DMS153 treated with DMSO at 0.1 percent for 48 hours (cell line): ENCODE measurements at regions not wholly inside any gene's neighbourhood (a gene's known extent, or its start where the extent isn't known, plus 50 kb on each side); places are given as distances from the start of the nearest gene placed in this dataset.
"Not testable (repeated sequence)": the region's sequence is repeated elsewhere in the genome, so short reads cannot be mapped to it uniquely, and the experiment has no call there.

Source experiments
- DNase-seq: peaks from one replicate; lab custom pipeline; 2025; ENCODE audit not compliant: unreplicated experiment; lab: John Stamatoyannopoulos, UW

DNA sequence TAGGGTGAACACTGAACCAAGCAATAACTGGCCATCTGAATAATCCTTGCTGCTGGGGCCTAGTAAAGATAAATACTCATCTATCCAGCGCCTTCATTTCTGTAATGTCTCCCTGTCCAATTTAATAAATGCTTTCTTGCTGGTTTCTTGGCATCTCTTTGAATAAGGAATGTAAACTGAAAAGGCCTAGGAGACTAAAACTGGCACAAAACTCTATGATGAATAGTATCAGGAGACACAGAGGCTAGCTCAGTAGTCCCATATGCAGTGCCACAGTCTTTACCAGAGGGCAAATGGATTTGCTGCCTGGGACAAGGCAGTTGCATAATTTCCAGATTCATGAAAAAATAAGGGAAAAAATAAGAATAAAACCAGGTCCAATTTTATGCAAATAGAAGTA is 324.4 kb downstream of the CENPW start:
- DNase-seq, result no peak

DNA sequence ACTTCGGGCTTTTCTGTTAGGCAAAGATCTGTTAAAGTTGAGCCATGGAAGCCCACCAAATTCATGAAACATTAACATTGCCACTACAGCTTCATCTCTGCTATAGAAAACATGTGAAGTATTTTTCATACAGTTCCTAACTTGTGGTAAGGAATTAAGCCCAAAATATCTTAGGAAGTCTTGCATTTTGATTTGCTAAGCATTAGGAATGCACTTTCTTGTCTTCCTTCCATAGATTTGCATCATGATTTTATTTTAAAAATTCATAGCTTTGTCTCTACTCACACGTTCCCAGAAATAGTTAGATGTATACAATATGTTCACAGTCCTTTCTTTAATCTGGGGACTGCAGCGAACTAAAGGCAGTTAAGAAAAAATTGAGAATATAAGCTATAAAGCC is 325.6 kb downstream of the CENPW start:
- no peak for DNase-seq

DNA sequence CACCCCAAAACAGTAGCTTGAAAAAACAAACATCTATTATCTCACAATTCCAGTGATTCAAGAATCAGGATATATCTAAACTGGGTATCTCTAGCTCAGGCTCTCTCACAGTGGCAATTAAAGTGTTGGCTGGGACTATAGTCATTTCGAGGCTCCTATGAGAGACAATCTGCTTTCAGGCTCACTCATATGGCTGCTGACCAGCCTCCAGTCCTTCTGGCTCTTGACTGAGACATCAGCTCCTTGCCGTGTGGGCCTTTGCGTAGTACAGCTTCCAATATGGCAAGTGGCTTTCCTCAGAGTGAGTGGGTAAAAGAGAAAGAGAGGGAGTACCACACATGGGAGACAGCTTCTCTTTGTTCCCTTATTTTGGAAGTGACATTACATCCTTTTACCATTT is 327.2 kb downstream of the CENPW start:
- no peak for DNase-seq

DNA sequence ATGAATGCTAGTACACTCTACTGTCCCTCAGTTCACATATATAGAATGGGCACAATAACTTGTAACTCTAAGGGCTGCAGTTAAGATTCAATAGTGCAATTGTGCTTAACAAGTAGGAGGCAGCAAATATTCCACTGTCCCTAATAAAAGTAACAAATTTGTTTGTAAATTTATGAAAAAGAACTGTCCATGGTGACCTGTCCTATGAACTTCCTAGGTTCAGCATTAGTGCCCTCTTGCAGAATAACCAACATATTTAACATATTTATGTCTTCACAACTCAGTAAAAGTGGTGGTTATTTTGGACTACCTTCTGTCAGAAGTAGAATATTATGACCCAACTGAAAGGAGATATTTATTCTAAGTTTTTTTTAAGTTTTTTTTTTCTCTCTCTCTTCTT is 327.8 kb downstream of the CENPW start:
- no peak for DNase-seq

DNA sequence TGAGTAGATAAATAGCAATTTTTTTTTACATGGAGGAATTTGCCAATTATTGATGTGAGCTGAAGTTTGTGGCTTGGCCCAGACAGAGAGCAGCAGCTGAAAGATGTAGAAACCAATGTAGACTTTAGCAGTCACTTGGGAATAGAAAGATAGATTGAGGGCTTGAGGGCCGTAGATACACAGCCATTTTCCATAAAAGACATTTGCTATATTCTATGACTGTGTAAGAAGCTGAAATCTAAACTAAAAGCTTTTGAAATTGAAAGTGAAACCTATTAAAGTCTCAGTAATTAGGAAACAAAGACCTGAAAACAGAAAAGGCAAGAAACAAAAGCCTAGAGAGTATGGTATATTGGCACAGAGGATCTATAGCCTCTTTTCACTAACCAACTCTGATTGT is 332.7 kb downstream of the CENPW start:
- DNase-seq, result no peak

DNA sequence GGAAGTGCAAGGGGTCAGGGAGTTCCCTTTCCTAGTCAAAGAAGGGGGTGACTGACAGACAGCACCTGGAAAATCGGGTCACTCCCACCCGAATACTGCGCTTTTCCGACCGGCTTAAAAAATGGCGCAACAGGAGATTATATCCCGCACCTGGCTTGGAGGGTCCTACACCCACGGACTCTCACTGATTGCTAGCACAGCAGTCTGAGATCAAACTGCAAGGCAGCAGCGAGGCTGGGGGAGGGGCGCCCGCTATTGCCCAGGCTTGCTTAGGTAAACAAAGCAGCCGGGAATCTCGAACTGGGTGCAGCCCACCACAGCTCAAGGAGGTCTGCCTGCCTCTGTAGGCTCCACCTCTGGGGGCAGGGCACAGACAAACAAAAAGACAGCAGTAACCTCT is 333.8 kb downstream of the CENPW start:
- not testable (repeated sequence) for DNase-seq

DNA sequence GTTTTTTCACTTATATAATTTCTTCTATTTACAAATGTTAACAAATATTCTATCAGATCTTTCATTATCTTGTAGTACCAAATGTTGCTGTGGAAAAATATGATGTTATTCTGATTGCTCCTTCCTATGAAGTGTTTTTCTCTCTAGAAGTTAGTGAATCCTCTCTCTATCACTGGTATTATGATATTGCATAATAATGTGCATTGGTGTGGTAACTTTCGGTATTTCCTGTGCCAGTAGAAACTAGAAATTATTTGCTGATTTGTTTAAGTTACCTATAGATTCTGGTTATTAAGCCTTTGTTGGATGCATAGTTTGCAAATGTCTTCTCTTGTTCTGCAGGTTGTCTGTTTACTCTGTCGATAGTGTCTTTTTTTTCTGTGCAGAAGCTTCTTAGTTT is 342.5 kb downstream of the CENPW start:
- DNase-seq, result no peak

DNA sequence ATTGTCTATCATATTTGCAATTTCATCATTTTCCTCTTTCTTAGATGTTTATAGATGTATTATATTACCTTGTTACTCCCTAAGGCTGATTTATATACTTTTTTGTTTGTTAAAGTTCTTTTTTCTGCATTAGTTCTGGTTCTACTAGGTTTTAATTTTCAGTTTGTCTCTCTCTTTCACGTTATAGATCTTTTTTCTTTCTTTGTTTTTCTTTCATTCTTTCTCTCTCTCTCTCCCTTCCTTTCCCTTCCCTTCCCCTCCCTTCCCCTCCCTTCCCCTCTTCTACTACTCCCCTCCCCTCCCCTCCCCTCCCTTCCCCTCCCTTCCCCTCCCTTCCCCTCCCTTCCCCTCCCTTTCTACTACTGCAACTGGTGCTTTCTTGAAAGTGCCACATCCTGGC is 345.3 kb downstream of the CENPW start:
- no peak for DNase-seq

DNA sequence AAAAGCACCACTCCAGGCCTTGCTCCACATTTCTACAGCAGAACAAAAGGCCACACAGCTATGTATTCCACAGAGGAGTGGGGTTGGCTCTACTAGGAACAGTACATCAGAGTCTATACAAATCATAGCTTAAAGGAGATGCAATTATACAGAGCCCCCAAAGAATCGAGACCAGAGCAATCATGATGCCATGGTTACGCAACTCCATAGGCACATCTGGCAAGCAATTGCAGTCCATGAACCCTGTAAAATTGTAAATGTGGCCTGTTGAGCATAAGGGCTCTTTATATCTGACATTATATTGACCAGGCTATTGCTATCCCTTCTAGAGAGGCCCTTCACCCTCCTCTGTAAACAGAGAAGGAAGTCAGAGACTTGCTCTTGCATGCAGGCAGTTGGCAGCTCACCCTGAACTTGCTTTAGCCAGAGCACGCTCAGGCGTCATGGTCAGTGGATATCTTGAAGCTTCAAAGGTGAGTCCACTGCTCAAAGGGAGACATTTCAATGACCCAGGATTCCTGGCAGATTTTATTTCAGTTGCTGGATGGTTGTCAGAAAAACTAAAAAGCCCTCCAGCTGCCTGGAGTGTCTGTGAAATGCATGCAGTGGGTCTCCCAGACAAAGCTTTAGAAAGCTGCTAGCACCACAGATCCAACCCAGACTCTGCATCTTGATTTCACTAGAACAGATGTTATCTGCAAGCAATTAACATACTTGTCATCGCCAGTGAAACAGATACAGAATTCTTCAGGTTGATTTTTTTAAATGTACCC is 357.2 kb downstream of the CENPW start:
- DNase-seq, result no peak

DNA sequence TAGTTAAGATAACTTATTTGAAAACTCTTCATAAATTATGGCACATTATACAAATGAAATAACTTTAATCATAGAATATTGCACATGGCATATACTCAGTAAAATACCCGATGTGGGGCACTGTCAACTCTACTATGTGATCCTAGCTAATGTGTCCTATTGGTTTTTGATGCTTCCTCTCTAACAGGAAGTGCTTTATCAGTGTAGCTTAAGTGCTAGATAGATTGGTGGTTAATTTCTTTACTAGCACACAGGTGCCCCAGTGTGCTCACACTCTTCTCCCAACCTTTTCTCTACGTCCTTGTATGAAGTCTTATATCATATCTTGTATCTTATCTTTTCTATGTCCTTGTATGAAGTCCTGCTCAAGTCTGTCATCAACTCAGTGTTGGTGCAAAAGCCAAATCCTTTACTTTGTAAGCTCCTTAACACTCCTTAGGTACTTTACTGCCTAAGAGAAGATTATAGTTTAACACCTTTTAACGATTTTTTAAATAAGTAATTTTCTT is 358.9 kb downstream of the CENPW start:
- DNase-seq, result no peak

DNA sequence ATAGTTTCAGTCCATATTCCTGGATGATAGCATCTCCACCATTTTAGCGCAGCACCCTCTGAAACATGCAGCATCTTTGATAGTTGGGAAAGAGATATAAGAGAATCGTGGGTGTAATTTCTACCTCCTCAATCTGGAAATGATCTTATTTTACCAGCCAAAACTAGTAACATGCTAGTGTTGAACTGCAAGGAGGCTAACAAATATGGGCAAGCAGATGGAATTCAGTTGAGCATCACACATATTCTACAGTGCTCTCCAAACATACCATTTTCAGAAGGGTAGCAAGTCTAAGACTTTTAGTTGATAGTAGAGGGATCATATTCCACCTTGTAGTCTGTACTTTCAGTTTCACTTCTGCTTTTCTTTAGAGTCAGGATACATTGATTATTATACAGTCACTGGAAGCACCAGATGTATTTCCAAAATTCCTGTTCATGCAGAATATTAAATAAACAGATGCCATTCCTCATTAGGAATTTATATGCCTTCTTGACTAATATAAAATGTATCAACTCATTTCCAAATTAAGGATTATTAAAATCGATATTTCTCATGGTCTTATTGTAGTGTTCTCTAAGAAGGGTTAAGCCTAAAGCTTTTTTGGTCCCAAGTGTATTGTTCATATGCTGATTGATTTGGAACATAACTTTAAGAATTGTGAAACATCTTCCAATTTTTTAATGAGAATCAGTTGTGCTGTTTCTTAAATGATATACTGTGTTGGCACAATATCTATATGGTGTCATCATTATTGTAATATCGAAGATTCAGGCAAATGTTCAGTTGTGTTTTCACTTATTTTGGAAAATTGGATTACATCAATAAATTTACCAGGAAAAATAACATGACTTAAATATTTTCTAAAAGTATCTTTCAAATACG is 362.0 kb downstream of the CENPW start:
- no peak for DNase-seq

DNA sequence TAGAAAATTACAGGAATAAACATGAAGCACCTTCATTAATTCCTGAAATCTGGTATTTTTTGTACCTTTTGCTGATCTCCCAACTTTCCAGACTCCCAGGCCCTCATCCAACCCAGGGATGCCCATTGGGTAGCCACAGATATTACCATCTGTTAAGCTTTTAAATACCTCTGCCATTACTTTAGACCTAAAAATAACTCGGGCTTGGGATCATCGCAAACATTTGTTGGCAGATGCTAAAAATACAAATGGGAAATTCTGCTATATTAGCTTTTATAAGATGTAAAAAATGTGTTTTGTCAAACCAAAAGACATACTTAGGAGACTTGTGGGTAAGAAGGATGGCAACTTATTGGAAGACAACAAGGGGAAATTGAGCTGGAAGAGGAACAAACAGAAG is 376.1 kb downstream of the CENPW start:
- no peak for DNase-seq

DNA sequence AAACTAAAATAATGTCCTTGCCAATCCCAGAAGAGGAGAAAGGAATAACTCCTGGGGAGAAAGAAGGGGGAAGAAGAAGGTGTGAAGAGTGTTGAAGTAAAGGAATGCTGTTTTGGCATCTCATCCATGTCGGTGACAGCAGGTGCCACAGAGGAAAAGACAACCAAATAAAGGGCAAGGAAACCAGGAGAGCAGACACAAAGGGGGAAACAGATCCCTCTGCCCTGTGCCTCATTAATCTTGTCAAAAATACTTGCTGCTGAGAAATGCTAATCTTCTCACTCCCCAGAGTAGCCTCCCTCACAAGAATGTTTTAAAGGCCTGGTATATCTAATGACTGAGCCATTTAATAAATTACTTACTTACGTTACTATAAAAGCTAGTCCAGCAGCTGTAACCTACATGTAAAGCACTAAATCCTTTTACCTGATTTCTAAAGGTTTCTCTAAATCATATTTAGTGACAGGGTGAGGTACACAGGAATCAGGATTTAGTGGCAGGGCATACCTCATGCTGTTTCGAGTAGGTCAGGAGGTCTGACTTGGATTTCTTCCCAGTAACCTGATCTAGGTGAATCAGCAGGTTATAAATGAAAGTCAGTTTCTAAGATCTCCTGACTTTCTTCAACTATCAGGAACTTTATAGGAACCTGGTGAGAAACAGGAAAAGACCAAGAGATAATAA is 377.1 kb downstream of the CENPW start:
- no peak for DNase-seq

DNA sequence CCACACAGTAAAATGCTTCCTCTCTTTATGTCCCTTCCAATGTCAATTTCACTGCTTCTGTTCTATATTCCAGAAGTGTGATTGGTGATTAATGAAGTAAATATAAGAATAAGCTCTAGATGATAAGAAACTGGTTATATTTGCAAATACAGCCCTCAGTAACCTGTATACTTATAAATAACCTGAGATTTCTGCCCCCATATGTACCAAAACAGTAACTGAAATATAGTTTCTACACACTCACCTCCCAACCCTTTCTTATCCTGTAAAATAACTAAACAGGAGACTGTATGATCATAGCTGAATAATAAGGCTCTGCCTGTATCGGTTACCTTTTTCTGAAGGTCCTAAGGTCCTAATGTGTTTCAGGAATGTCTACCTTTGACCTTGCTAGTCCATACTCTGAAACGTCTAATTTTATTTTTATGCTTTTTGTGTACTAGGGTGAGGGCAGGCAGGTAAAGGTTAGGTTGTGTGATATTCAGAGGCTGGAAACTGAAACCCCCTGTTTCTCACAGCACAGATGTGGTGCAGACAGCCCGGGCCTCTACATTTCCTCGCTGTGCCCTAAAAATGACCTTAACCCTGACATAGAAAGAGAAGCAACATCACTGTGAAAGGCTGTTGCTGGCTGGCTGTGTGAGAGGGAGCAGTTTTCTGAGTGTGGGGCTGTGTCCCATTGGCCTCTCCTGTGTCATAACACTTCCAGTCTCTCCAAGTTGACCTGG is 378.8 kb downstream of the CENPW start:
- DNase-seq, result no peak

DNA sequence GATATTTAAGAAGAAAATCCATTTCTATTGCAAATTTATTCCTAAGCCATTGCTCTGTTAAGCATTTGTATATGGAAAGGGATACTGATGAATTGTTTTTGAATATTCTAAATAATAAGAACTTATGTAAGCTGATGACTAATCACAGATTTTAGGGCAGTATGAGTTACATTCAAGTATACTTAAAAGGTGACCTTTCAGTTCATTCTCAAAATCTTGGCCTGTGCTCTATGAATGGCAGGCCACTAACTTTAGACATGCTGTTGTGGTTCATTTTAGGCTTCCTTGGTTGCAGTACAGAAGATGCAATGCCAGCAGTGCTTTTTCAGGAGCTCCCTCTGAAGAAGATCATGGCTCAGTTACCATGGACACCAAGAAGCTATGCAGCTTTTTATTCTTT is 380.4 kb downstream of the CENPW start:
- no peak for DNase-seq

DNA sequence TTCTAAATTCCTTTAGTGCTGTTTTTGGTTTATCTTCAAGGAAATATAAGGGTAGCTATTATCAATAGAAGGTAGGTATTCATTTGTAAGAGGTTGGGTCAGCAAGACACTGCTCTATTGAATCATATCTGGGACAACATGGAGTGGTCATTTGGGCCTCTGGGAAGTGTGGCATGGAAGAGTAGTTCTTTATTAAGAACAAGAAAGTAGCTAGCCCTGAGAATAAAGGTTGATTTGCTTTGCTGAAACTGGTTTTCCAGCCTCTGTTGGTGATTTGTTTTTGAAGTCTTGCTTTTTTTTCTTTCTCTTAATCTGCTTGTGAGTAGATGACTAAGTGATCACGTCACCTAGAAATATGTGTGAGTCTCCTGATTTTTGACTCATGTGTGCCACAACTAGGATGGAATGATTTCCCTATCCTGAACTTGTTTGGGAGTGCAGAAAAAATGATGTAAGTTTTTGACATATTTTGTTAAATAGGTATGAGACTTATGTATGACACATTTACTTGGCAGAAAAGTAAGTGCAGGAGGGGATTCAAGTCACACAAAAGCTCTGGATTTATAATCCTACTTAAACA is 381.8 kb downstream of the CENPW start:
- no peak for DNase-seq

DNA sequence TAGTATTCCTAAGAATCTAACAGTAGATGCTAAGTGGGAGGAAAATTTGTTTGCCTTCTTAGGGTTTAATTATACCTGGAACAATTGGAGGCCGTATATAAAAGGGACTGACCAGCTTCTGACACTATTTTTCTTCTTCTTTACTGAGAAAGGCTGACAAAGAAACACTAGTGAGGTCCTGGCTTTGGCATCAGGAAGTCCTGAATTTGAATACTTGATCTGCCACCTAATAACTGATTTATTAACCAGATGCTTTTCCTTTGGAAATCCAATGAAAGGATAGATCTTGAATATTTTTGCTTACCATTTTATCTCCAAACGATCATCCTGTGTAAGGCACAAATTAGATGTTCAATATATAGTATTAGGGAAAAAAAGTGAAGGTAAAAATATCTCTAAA is 382.5 kb downstream of the CENPW start:
- no peak for DNase-seq

DNA sequence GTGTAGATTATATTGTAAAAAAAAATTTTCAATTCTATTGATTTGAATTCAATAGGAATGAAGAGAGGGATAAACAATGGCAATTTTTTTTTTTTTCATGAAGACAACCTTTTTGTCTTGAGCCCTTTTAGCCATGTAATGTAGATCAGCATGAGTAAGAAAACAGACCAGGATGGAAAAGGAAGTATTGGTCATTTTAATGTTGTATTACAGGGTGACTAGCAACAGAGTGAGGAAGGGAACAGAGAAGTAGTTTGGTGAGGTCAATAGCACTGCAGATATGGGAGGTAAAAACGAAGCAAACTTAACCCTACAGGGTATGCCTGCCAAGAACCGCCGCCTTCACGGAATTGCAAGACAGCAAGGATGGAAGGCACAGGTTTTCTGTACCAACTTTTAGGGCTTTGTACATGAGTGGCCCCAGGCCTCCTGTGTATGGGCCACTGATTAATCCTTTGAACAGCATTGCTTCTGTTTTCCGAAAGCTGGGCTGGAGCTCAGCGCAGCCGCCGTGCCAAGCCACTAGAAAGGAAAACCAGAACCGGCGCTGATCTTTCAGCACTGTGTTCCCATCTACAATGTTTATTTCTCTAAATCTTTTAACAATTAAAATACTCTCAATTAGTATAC is 383.7 kb downstream of the CENPW start:
- no peak for DNase-seq

DNA sequence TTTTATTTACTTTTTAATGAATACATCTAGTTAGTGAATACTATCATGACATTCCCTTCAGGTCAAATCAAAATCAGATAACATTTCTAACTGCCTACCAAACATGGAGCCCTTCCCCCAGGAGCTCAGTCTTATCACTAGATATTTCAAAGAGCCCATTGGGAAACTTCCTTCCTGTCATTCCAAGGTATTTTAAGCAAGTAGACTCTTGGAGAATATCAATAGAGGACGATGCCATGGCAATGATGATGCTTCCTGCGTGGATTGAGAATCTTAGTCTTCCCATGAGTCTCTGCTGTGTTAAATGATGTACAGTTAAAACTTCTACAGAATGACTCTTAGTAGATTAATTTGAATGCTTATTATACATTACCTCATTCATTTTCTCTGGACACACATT is 384.9 kb downstream of the CENPW start:
- no peak for DNase-seq

DNA sequence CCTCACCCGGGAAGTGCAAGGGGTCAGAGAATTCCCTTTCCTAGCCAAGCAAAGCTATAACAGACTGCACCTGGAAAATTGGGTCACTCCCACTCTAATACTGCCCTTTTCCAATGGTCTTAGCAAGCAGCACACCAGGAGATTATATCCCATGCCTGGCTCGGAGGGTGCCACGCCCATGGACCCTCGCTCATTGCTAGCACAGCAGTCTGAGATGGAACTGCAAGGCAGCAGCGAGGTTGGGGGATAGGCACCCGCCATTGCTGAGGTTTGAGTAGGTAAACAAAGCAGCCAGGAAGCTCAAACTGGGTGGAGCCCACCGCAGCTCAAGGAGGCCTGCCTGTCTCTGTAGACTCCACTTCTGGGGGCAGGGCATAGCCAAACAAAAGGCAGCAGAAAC is 386.5 kb downstream of the CENPW start:
- not testable (repeated sequence) for DNase-seq
